ENCODE measurements at regions not wholly inside any gene's neighbourhood (a gene's known extent, or its start where the extent isn't known, plus 50 kb on each side); places are given as distances from the start of the nearest gene placed in this dataset.

GRCh38 chr11:32334822-32335221 is 100.5 kb downstream of the WT1 start:
- TF ChIP-seq CTCF (IDR thresholded peaks at IDR 0.05): no peak
- TF ChIP-seq POLR2A (IDR thresholded peaks at IDR 0.05): no peak
